K562 (cell line): ENCODE measurements at regions not wholly inside any gene's neighbourhood (a gene's known extent, or its start where the extent isn't known, plus 50 kb on each side); places are given as distances from the start of the nearest gene placed in this dataset.

Experiments
- ATF7 ChIP-seq: fragments of 450-650 bp; IDR thresholded peaks from 2 replicates; pipeline ENCODE4 v1.7.1; 2014; ENCODE audit warnings: mild to moderate bottlenecking, moderate library complexity
- FOXK1 ChIP-seq: sonication (generic); formaldehyde crosslinking; IDR thresholded peaks from 2 replicates; pipeline ENCODE4 v1.8.0; 2022; ENCODE audit warnings: missing genetic modification reagents, mild to moderate bottlenecking, borderline replicate concordance
- FOXM1 ChIP-seq, 2 experiments: fragments of 450-650 bp in 1 of 2; sonication (generic) in 1 of 2; formaldehyde crosslinking in 1 of 2; IDR thresholded peaks; 2 replicates each; pipeline versions ENCODE4 v1.6.1 to v1.9.0; 2017 to 2022; ENCODE audit warnings: low read depth in 2 of 2, mild to moderate bottlenecking in 2 of 2, missing genetic modification reagents in 1 of 2, moderate library complexity in 1 of 2
- HNRNPL ChIP-seq: fragments of 200-400 bp; formaldehyde crosslinking; IDR thresholded peaks from 2 replicates; pipeline ENCODE4 v1.6.1; 2017; ENCODE audit warnings: low read depth, mild to moderate bottlenecking, low read length
- KDM4B ChIP-seq, 2 experiments: fragments of 450-650 bp in 1 of 2; sonication (generic) in 1 of 2; IDR thresholded peaks; 2 replicates each; pipeline ENCODE4 v1.6.1; 2016 to 2017; ENCODE audit warnings: borderline replicate concordance in 2 of 2, antibody characterized with exemption in 1 of 2, low read depth in 1 of 2, mild to moderate bottlenecking in 1 of 2
- PHTF2 ChIP-seq: fragments of 250-450 bp; sonication (Bioruptor Pico); IDR thresholded peaks from 2 replicates; pipeline ENCODE4 v1.5.0; 2021; ENCODE audit warnings: mild to moderate bottlenecking
- ZFP30 ChIP-seq: fragments of 250-450 bp; sonication (Bioruptor Pico); IDR thresholded peaks from 2 replicates; pipeline ENCODE4 v1.8.0; 2022; ENCODE audit warnings: moderate library complexity, mild to moderate bottlenecking, inconsistent platforms, borderline replicate concordance
- ZFP91 ChIP-seq: sonication (generic); formaldehyde crosslinking; IDR thresholded peaks from 2 replicates; pipeline ENCODE4 v1.8.0; 2022; ENCODE audit warnings: mild to moderate bottlenecking, missing genetic modification reagents
- ZNF354B ChIP-seq: fragments of 250-450 bp; sonication (Bioruptor Pico); IDR thresholded peaks from 2 replicates; pipeline ENCODE4 v1.4.0; 2020
- TF ChIP-seq, protein P1 (sequence below): fragments of 450-650 bp; IDR thresholded peaks from 2 replicates; pipeline ENCODE4 v1.6.1; 2018; ENCODE audit not compliant: partially characterized antibody
- TF ChIP-seq, protein P2 (sequence below): fragments of 250-450 bp; sonication (Bioruptor Pico); IDR thresholded peaks from 2 replicates; pipeline ENCODE4 v1.4.0; 2020; ENCODE audit warnings: mild to moderate bottlenecking

DNA sequence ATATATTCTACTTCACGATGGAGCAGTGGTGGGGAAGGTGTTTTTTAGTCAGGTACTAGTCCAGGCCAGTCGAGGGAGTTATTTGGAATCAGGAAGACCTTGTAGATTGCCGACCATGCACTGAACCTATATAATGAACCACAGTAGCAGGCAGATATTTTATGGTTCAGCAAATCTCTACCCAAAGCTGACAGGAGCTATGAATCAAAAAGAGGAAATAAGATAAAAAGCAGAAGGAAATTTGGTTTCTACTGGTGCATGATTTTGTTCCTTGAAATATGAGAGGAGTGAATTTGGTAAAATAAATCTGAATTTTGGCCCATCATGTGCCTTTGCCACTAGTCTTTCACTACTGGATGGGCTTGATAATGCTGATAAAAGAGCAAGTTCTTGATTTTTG is 924.3 kb upstream of the DIAPH2 start (continued):
- no peak for TF ChIP-seq ZFP91 (CRISPR knock-in tag)
- no peak for TF ChIP-seq PHTF2 (CRISPR knock-in tag)
- no peak for TF ChIP-seq KDM4B (IDR thresholded peaks at IDR 0.05; ENCODE audit: borderline replicate concordance in 2 of 2, low read depth in 1 of 2)
- TF ChIP-seq ZNF354B (CRISPR knock-in tag): no peak
- TF ChIP-seq FOXM1 (IDR thresholded peaks at IDR 0.05; ENCODE audit: low read depth): no peak
- TF ChIP-seq FOXM1 (CRISPR knock-in tag; IDR thresholded peaks at IDR 0.05; ENCODE audit: low read depth): no peak
- TF ChIP-seq, protein P1, sequence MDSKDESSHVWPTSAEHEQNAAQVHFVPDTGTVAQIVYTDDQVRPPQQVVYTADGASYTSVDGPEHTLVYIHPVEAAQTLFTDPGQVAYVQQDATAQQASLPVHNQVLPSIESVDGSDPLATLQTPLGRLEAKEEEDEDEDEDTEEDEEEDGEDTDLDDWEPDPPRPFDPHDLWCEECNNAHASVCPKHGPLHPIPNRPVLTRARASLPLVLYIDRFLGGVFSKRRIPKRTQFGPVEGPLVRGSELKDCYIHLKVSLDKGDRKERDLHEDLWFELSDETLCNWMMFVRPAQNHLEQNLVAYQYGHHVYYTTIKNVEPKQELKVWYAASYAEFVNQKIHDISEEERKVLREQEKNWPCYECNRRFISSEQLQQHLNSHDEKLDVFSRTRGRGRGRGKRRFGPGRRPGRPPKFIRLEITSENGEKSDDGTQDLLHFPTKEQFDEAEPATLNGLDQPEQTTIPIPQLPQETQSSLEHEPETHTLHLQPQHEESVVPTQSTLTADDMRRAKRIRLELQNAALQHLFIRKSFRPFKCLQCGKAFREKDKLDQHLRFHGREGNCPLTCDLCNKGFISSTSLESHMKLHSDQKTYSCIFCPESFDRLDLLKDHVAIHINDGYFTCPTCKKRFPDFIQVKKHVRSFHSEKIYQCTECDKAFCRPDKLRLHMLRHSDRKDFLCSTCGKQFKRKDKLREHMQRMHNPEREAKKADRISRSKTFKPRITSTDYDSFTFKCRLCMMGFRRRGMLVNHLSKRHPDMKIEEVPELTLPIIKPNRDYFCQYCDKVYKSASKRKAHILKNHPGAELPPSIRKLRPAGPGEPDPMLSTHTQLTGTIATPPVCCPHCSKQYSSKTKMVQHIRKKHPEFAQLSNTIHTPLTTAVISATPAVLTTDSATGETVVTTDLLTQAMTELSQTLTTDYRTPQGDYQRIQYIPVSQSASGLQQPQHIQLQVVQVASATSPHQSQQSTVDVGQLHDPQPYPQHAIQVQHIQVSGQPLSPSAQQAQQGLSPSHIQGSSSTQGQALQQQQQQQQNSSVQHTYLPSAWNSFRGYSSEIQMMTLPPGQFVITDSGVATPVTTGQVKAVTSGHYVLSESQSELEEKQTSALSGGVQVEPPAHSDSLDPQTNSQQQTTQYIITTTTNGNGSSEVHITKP: no peak
- no peak for TF ChIP-seq FOXK1
- no peak for TF ChIP-seq ZFP30 (CRISPR knock-in tag)
- TF ChIP-seq HNRNPL: no peak
- TF ChIP-seq ATF7: no peak
- TF ChIP-seq, protein P2, sequence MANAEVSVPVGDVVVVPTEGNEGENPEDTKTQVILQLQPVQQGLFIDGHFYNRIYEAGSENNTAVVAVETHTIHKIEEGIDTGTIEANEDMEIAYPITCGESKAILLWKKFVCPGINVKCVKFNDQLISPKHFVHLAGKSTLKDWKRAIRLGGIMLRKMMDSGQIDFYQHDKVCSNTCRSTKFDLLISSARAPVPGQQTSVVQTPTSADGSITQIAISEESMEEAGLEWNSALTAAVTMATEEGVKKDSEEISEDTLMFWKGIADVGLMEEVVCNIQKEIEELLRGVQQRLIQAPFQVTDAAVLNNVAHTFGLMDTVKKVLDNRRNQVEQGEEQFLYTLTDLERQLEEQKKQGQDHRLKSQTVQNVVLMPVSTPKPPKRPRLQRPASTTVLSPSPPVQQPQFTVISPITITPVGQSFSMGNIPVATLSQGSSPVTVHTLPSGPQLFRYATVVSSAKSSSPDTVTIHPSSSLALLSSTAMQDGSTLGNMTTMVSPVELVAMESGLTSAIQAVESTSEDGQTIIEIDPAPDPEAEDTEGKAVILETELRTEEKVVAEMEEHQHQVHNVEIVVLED (CRISPR knock-in tag): no peak
- TF ChIP-seq, all 486 proteins: peak for 0
